ENCODE measurements at regions not wholly inside any gene's neighbourhood (a gene's known extent, or its start where the extent isn't known, plus 50 kb on each side); places are given as distances from the start of the nearest gene placed in this dataset.
"Not testable (repeated sequence)": the region's sequence is repeated elsewhere in the genome, so short reads cannot be mapped to it uniquely, and the experiment has no call there.

- intact Hi-C loops (cut with DNase I): no loop called here
- DNase-seq (ENCODE audit: missing footprints): no peak
- ATAC-seq: no peak
Measured at GRCh38 chr17:62322313-62322712, 58.0 kb upstream of the EFCAB3 start.

- ATAC-seq (no peak), DNase-seq (ENCODE audit: missing footprints) (no peak)
- intact Hi-C loops (cut with DNase I): no loop called here
Measured at GRCh38 chr17:62321451-62321850, 58.9 kb upstream of the EFCAB3 start.

GRCh38 chr17:62319846-62320245, 60.5 kb upstream of the EFCAB3 start:
- DNase-seq (ENCODE audit: missing footprints) (no peak), ATAC-seq (no peak)
- intact Hi-C loops (cut with DNase I): no loop called here

- ATAC-seq (no peak), DNase-seq (ENCODE audit: missing footprints) (no peak)
- intact Hi-C loops (cut with DNase I): no loop called here
Measured at GRCh38 chr17:62309396-62309795, 71.0 kb upstream of the EFCAB3 start.

GRCh38 chr17:62307196-62307595, 73.2 kb upstream of the EFCAB3 start:
- no peak for ATAC-seq

GRCh38 chr17:62303476-62303875, 76.9 kb upstream of the EFCAB3 start:
- no peak for ATAC-seq

More at GRCh38 chr17:62307196-62307595, 73.2 kb upstream of the EFCAB3 start:
- DNase-seq (ENCODE audit: missing footprints): no peak
- intact Hi-C loops (cut with DNase I): no loop called here

GRCh38 chr17:62300697-62301096, 79.7 kb upstream of the EFCAB3 start:
- DNase-seq (ENCODE audit: missing footprints) (no peak), ATAC-seq (no peak)
- intact Hi-C loops (cut with DNase I): no loop called here

More at GRCh38 chr17:62303476-62303875, 76.9 kb upstream of the EFCAB3 start:
- intact Hi-C loops (cut with DNase I): no loop called here
- no peak for DNase-seq (ENCODE audit: missing footprints)

GRCh38 chr17:62275290-62275689, 105.1 kb upstream of the EFCAB3 start:
- intact Hi-C loops (cut with DNase I); ATAC-seq; DNase-seq (ENCODE audit: missing footprints): not testable (repeated sequence)

GRCh38 chr17:62268361-62268760, 112.0 kb upstream of the EFCAB3 start:
- intact Hi-C loops (cut with DNase I); DNase-seq (ENCODE audit: missing footprints); ATAC-seq: not testable (repeated sequence)

- DNase-seq (ENCODE audit: missing footprints); ATAC-seq; intact Hi-C loops (cut with DNase I): not testable (repeated sequence)
Measured at GRCh38 chr17:62264974-62265373, 115.4 kb upstream of the EFCAB3 start.

- intact Hi-C loops (cut with DNase I); DNase-seq (ENCODE audit: missing footprints); ATAC-seq: not testable (repeated sequence)
Measured at GRCh38 chr17:62255791-62256190, 124.6 kb upstream of the EFCAB3 start.

- ATAC-seq; DNase-seq (ENCODE audit: missing footprints); intact Hi-C loops (cut with DNase I): not testable (repeated sequence)
Measured at GRCh38 chr17:62242076-62242475, 138.3 kb upstream of the EFCAB3 start.

- ATAC-seq; DNase-seq (ENCODE audit: missing footprints); intact Hi-C loops (cut with DNase I): not testable (repeated sequence)
Measured at GRCh38 chr17:62239569-62239968, 140.8 kb upstream of the EFCAB3 start.

GRCh38 chr17:62238551-62239338, 141.6 kb upstream of the EFCAB3 start:
- DNase-seq (ENCODE audit: missing footprints); ATAC-seq; intact Hi-C loops (cut with DNase I): not testable (repeated sequence)

GRCh38 chr17:62233822-62234481, 146.4 kb upstream of the EFCAB3 start:
- ATAC-seq; DNase-seq (ENCODE audit: missing footprints); intact Hi-C loops (cut with DNase I): not testable (repeated sequence)

- DNase-seq (ENCODE audit: missing footprints); intact Hi-C loops (cut with DNase I); ATAC-seq: not testable (repeated sequence)
Measured at GRCh38 chr17:62231293-62231692, 149.1 kb upstream of the EFCAB3 start.

GRCh38 chr17:62226610-62227240, 153.6 kb upstream of the EFCAB3 start:
- ATAC-seq; intact Hi-C loops (cut with DNase I); DNase-seq (ENCODE audit: missing footprints): not testable (repeated sequence)

GRCh38 chr17:62223585-62223984, 156.8 kb upstream of the EFCAB3 start:
- ATAC-seq; DNase-seq (ENCODE audit: missing footprints); intact Hi-C loops (cut with DNase I): not testable (repeated sequence)

GRCh38 chr17:62219221-62219899, 154.3 kb upstream of the MED13 start:
- ATAC-seq: no peak
- DNase-seq (ENCODE audit: missing footprints): no peak
- intact Hi-C loops (cut with DNase I): no loop called here

All from Right ventricle myocardium inferior (tissue), 1 donor.